SK-N-MC (cell line): ENCODE measurements at regions not wholly inside any gene's neighbourhood (a gene's known extent, or its start where the extent isn't known, plus 50 kb on each side); places are given as distances from the start of the nearest gene placed in this dataset.

ENCODE experiments used
- EZH2 ChIP-seq: fragments of 200-600 bp; sonication (generic); IDR thresholded peaks from one replicate; pipeline ENCODE4 v1.6.1; 2017; ENCODE audit warnings: antibody characterized with exemption
- FOXP2 ChIP-seq: optimal IDR thresholded peaks from 2 replicates; pipeline ENCODE3; 2011; ENCODE audit warnings: mild to moderate bottlenecking, moderate library complexity; ENCODE audit not compliant: insufficient read depth; ENCODE audit errors: extremely low read length, control extremely low read depth

DNA sequence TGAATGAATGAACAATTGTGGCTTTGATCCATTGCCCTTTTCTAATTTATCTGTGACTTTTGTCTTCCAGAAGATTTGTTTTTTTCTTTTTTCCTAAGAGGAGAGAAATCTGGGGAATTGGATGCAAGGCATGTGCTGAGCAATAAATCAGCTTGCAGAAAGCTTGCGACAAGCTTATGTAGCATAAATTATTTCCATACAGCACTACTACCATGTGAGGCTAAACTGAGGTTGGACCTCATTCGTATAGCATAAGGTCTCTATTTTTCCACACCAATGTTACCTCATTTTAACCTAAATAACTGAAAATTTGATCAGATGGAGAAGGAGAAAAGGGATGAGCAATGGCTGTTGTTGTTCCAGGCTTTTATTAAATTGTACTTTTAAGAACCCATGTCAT lies 455.6 kb downstream of the TUSC7 start:
- TF ChIP-seq EZH2 (no peak), FOXP2 (no peak)
